ENCODE measurements at regions not wholly inside any gene's neighbourhood (a gene's known extent, or its start where the extent isn't known, plus 50 kb on each side); places are given as distances from the start of the nearest gene placed in this dataset.
"Not testable (repeated sequence)": the region's sequence is repeated elsewhere in the genome, so short reads cannot be mapped to it uniquely, and the experiment has no call there.

DNA sequence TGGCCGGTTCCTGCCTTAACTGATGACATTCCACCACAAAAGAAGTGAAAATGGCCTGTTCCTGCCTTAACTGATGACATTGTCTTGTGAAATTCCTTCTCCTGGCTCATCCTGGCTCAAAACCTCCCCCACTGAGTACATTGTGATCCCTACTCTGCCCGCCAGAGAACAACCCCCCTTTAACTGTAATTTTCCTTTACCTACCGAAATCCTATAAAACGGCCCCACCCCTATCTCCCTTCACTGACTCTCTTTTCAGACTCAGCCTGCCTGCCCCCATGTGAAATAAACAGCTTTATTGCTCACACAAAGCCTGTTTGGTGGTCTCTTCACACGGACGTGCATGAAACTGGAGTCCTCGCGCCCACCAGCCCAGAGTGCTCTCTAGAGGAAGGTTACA lies 166.5 kb downstream of the ADRA2C start:
- not testable (repeated sequence) for H3K4me1 ChIP-seq (ENCODE audit: control insufficient read depth in 1 of 2, insufficient read depth in 2 of 2, low read length in 2 of 2); H3K9me3 ChIP-seq (ENCODE audit: control insufficient read depth in 1 of 2, low read length in 2 of 2); H3K36me3 ChIP-seq (ENCODE audit: control insufficient read depth in 1 of 2, insufficient read depth in 2 of 2, low read length in 2 of 2); H3K27ac ChIP-seq (ENCODE audit: low read length); H3K27me3 ChIP-seq (ENCODE audit: low read depth, low read length); H3K4me3 ChIP-seq (ENCODE audit: low read depth in 1 of 2, low read length in 2 of 2)

DNA sequence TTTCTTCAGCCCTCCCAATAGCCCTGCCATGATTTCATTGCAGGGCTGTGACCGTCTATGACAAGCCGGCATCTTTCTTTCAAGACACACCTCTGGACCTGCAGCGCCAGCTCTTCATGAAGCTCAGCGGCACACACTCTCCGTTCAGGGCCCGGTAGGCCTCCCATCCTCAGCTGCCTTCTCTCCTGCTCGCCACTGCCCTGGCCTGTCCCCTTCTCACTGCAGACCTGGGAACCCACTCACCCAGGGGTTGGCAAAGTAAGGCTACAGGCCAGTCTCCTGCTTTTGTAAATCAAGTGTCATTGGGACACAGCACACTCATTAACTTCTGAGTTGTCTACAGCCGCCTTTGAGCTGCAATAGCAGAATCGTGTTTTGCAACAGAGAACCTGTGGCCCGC lies 169.2 kb downstream of the ADRA2C start:
- H3K4me1 ChIP-seq (ENCODE audit: control insufficient read depth in 1 of 2, insufficient read depth in 2 of 2, low read length in 2 of 2); H3K4me3 ChIP-seq (ENCODE audit: low read depth in 1 of 2, low read length in 2 of 2): not testable (repeated sequence)

GRCh38 chr4:3936184-3936583 lies 170.0 kb downstream of the ADRA2C start:
- Histone ChIP-seq H3K27me3 (ENCODE audit: low read depth, low read length) (no peaks in the 10 kb centered on the region), H3K4me1 (ENCODE audit: control insufficient read depth in 1 of 2, insufficient read depth in 2 of 2, low read length in 2 of 2) (no peaks in the 10 kb centered on the region), H3K9me3 (ENCODE audit: control insufficient read depth in 1 of 2, low read length in 2 of 2) (no peaks in the 10 kb centered on the region), H3K27ac (ENCODE audit: low read length) (no peak overlapping the region), H3K4me3 (ENCODE audit: low read depth in 1 of 2, low read length in 2 of 2) (no peak overlapping the region), H3K36me3 (ENCODE audit: control insufficient read depth in 1 of 2, insufficient read depth in 2 of 2, low read length in 2 of 2) (no peaks in the 10 kb centered on the region)

More for the DNA sequence above, 169.2 kb downstream of the ADRA2C start:
- H3K27ac ChIP-seq (ENCODE audit: low read length); H3K36me3 ChIP-seq (ENCODE audit: control insufficient read depth in 1 of 2, insufficient read depth in 2 of 2, low read length in 2 of 2); H3K9me3 ChIP-seq (ENCODE audit: control insufficient read depth in 1 of 2, low read length in 2 of 2); H3K27me3 ChIP-seq (ENCODE audit: low read depth, low read length): not testable (repeated sequence)

- not testable (repeated sequence) for H3K27me3 ChIP-seq (ENCODE audit: low read depth, low read length); H3K27ac ChIP-seq (ENCODE audit: low read length); H3K36me3 ChIP-seq (ENCODE audit: control insufficient read depth in 1 of 2, insufficient read depth in 2 of 2, low read length in 2 of 2); H3K4me3 ChIP-seq (ENCODE audit: low read depth in 1 of 2, low read length in 2 of 2); H3K4me1 ChIP-seq (ENCODE audit: control insufficient read depth in 1 of 2, insufficient read depth in 2 of 2, low read length in 2 of 2); H3K9me3 ChIP-seq (ENCODE audit: control insufficient read depth in 1 of 2, low read length in 2 of 2)
Observed at GRCh38 chr4:3937849-3938562, 171.8 kb downstream of the ADRA2C start.

DNA sequence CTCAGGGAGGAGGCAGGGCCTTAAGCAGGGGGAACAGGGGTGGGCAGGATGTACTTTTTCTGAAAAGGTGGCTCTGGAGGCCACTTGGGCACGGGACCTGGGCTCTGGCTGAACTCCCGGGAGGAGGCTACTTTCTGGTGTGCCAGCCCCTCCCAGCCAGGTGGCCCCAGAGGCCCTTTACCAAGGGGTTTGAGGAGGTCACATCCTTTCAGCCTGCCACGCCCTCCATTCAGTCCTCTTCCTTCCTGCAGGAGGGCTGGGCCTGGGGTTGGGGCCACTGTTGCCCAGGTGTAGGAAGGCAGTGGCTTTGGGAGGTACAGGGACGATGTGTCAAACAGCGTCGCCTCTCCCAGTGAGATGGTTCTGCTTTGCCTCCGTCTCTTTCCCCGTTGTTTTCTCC lies 172.5 kb downstream of the ADRA2C start:
- not testable (repeated sequence) for H3K27me3 ChIP-seq (ENCODE audit: low read depth, low read length)

DNA sequence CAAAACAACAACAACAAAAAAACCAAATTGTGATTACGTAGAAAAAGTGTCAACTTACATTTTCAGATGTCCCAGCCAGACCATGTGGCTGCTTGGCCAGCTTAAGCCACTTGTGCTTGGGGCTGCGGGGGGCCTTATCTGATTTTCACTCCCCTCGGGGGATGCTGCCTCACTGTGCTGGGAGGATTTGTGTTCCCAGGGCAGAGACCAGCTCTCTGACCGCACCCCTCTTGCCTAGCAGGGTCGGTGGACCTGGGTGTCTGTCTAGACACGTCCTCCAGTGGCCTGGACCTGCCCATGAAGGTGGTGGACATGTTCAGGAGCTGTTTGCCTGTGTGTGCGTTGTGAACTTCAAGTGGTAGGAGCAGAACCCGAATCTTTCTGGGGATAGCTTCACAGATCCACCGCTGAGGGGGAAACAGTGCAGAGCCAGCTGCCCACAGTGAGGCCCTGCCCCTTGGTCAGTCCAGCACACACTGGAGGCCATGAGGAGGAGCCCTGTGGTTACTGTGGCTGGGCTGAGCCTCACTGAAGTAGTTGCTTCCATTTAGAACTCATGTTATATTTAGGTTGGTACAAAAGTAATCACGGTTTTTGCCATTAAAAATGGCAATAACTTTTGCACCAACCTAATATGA lies 173.9 kb downstream of the ADRA2C start:
- not testable (repeated sequence) for H3K4me1 ChIP-seq (ENCODE audit: control insufficient read depth in 1 of 2, insufficient read depth in 2 of 2, low read length in 2 of 2); H3K4me3 ChIP-seq (ENCODE audit: low read depth in 1 of 2, low read length in 2 of 2); H3K36me3 ChIP-seq (ENCODE audit: control insufficient read depth in 1 of 2, insufficient read depth in 2 of 2, low read length in 2 of 2); H3K27ac ChIP-seq (ENCODE audit: low read length); H3K9me3 ChIP-seq (ENCODE audit: control insufficient read depth in 1 of 2, low read length in 2 of 2); H3K27me3 ChIP-seq (ENCODE audit: low read depth, low read length)

More for the DNA sequence above, 172.5 kb downstream of the ADRA2C start:
- not testable (repeated sequence) for H3K27ac ChIP-seq (ENCODE audit: low read length); H3K36me3 ChIP-seq (ENCODE audit: control insufficient read depth in 1 of 2, insufficient read depth in 2 of 2, low read length in 2 of 2); H3K9me3 ChIP-seq (ENCODE audit: control insufficient read depth in 1 of 2, low read length in 2 of 2); H3K4me3 ChIP-seq (ENCODE audit: low read depth in 1 of 2, low read length in 2 of 2); H3K4me1 ChIP-seq (ENCODE audit: control insufficient read depth in 1 of 2, insufficient read depth in 2 of 2, low read length in 2 of 2)

- H3K36me3 ChIP-seq (ENCODE audit: control insufficient read depth in 1 of 2, insufficient read depth in 2 of 2, low read length in 2 of 2); H3K4me1 ChIP-seq (ENCODE audit: control insufficient read depth in 1 of 2, insufficient read depth in 2 of 2, low read length in 2 of 2); H3K27ac ChIP-seq (ENCODE audit: low read length); H3K9me3 ChIP-seq (ENCODE audit: control insufficient read depth in 1 of 2, low read length in 2 of 2); H3K27me3 ChIP-seq (ENCODE audit: low read depth, low read length); H3K4me3 ChIP-seq (ENCODE audit: low read depth in 1 of 2, low read length in 2 of 2): not testable (repeated sequence)
Observed at GRCh38 chr4:3941735-3942522, 175.7 kb downstream of the ADRA2C start.

GRCh38 chr4:3942569-3942971 lies 176.4 kb downstream of the ADRA2C start:
- H3K27me3 ChIP-seq (ENCODE audit: low read depth, low read length); H3K4me1 ChIP-seq (ENCODE audit: control insufficient read depth in 1 of 2, insufficient read depth in 2 of 2, low read length in 2 of 2); H3K9me3 ChIP-seq (ENCODE audit: control insufficient read depth in 1 of 2, low read length in 2 of 2); H3K36me3 ChIP-seq (ENCODE audit: control insufficient read depth in 1 of 2, insufficient read depth in 2 of 2, low read length in 2 of 2); H3K4me3 ChIP-seq (ENCODE audit: low read depth in 1 of 2, low read length in 2 of 2); H3K27ac ChIP-seq (ENCODE audit: low read length): not testable (repeated sequence)

- not testable (repeated sequence) for H3K4me3 ChIP-seq (ENCODE audit: low read depth in 1 of 2, low read length in 2 of 2); H3K27ac ChIP-seq (ENCODE audit: low read length); H3K4me1 ChIP-seq (ENCODE audit: control insufficient read depth in 1 of 2, insufficient read depth in 2 of 2, low read length in 2 of 2); H3K36me3 ChIP-seq (ENCODE audit: control insufficient read depth in 1 of 2, insufficient read depth in 2 of 2, low read length in 2 of 2); H3K27me3 ChIP-seq (ENCODE audit: low read depth, low read length); H3K9me3 ChIP-seq (ENCODE audit: control insufficient read depth in 1 of 2, low read length in 2 of 2)
Observed at GRCh38 chr4:3943051-3943450, 176.9 kb downstream of the ADRA2C start.

GRCh38 chr4:3945511-3946290 lies 179.5 kb downstream of the ADRA2C start:
- H3K27me3 ChIP-seq (ENCODE audit: low read depth, low read length): no peaks in the 10 kb centered on the region
- no peaks in the 10 kb centered on the region for H3K4me1 ChIP-seq (ENCODE audit: control insufficient read depth in 1 of 2, insufficient read depth in 2 of 2, low read length in 2 of 2)
- H3K4me3 ChIP-seq (ENCODE audit: low read depth in 1 of 2, low read length in 2 of 2): no peak overlapping the region
- no peak overlapping the region for H3K27ac ChIP-seq (ENCODE audit: low read length)
- H3K9me3 ChIP-seq (ENCODE audit: control insufficient read depth in 1 of 2, low read length in 2 of 2): no peaks in the 10 kb centered on the region
- H3K36me3 ChIP-seq (ENCODE audit: control insufficient read depth in 1 of 2, insufficient read depth in 2 of 2, low read length in 2 of 2): peaks cover 0 to 8% of the 10 kb centered on the region in 2 donors

DNA sequence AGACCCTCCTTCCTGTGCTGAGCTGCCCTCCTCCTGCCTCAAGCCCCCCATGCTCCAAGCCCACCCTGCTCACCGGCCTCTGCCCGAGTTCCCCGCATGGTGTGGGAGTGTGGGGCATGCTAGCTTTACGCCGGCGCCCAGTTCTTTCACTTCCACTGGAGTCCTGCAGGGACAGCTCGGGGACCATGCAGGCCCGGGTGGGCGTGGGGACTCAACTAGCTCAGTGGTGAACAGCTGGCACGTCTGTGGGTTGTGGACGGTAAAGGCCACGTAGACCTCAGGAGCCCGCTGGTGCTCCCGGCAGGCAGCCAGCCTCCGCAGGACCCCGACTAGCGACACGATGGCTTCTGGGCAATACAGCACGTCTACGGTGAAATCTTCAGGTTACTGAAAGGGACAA lies 180.4 kb downstream of the ADRA2C start:
- not testable (repeated sequence) for H3K9me3 ChIP-seq (ENCODE audit: control insufficient read depth in 1 of 2, low read length in 2 of 2); H3K27me3 ChIP-seq (ENCODE audit: low read depth, low read length); H3K4me3 ChIP-seq (ENCODE audit: low read depth in 1 of 2, low read length in 2 of 2); H3K36me3 ChIP-seq (ENCODE audit: control insufficient read depth in 1 of 2, insufficient read depth in 2 of 2, low read length in 2 of 2); H3K4me1 ChIP-seq (ENCODE audit: control insufficient read depth in 1 of 2, insufficient read depth in 2 of 2, low read length in 2 of 2); H3K27ac ChIP-seq (ENCODE audit: low read length)

All from muscle layer of duodenum (tissue), 2 donors.